Transverse colon (tissue), 4 donors: ENCODE measurements at regions not wholly inside any gene's neighbourhood (a gene's known extent, or its start where the extent isn't known, plus 50 kb on each side); places are given as distances from the start of the nearest gene placed in this dataset.

Source experiments
- EP300 ChIP-seq: sonication (generic); formaldehyde crosslinking; IDR thresholded peaks from one replicate; pipeline ENCODE4 v1.6.1; 2017; ENCODE audit warnings: antibody characterized with exemption, low read depth
- POLR2A ChIP-seq: fragments of 450-650 bp; IDR thresholded peaks from one replicate; pipeline ENCODE4 v1.6.1; 2016; ENCODE audit warnings: antibody characterized with exemption, mild to moderate bottlenecking, moderate library complexity
- POLR2AphosphoS5 ChIP-seq, 3 donors: sonication (generic); formaldehyde crosslinking; IDR thresholded peaks; one replicate each; pipeline ENCODE4 v1.6.1; 2016; ENCODE audit warnings: antibody characterized with exemption in 3 of 3
- TF ChIP-seq, protein P1 (sequence below), 5 experiments: fragments of 200-600 bp in 3 of 5; fragments of 450-650 bp in 2 of 5; sonication (generic) in 3 of 5; IDR thresholded peaks; 1 replicate in 2 of 5; 2 replicates in 3 of 5; pipeline ENCODE4 v1.5.1; 2016 to 2017; ENCODE audit warnings: antibody characterized with exemption in 5 of 5, inconsistent platforms in 3 of 5, mild to moderate bottlenecking in 2 of 5, moderate library complexity in 1 of 5

DNA sequence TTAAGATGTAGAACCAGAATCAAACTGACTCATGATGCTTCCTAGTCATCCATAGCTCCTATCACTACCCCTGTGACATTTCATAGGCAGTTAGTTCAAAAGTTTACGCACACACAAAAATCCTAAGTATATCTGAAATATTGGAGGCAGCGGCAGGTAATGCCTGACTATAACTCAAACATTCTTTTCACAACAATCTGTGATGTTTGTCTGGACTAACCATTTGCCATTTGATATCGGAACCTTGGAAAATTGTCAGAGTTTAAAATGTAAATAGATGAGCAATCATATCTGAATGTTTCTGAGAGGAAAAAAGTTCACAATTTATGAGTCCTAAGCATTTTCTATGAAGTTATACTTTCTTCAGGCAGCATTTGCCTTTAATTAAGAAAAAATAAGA is 1078.2 kb downstream of the EPHA7 start:
- TF ChIP-seq, protein P1, sequence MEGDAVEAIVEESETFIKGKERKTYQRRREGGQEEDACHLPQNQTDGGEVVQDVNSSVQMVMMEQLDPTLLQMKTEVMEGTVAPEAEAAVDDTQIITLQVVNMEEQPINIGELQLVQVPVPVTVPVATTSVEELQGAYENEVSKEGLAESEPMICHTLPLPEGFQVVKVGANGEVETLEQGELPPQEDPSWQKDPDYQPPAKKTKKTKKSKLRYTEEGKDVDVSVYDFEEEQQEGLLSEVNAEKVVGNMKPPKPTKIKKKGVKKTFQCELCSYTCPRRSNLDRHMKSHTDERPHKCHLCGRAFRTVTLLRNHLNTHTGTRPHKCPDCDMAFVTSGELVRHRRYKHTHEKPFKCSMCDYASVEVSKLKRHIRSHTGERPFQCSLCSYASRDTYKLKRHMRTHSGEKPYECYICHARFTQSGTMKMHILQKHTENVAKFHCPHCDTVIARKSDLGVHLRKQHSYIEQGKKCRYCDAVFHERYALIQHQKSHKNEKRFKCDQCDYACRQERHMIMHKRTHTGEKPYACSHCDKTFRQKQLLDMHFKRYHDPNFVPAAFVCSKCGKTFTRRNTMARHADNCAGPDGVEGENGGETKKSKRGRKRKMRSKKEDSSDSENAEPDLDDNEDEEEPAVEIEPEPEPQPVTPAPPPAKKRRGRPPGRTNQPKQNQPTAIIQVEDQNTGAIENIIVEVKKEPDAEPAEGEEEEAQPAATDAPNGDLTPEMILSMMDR (IDR thresholded peaks at IDR 0.05) = no peak
- TF ChIP-seq POLR2A (no peak), EP300 (no peak), POLR2AphosphoS5 (IDR thresholded peaks at IDR 0.05) (no peak)
